ENCODE measurements at regions not wholly inside any gene's neighbourhood (a gene's known extent, or its start where the extent isn't known, plus 50 kb on each side); places are given as distances from the start of the nearest gene placed in this dataset.

GRCh38 chr18:70491734-70492348, 203.0 kb downstream of the SOCS6 start:
- DNase-seq, result peak in 3 of 5 donors; percentile 3 to 25 (median 21)

GRCh38 chr18:70489986-70490933, 201.4 kb downstream of the SOCS6 start:
- DNase-seq, result peak in 2 of 5 donors; percentile 7 to 34

- no peak for DNase-seq
These were observed 200.7 kb downstream of the SOCS6 start for GRCh38 chr18:70489571-70489970.

GRCh38 chr18:70469916-70470315, 181.1 kb downstream of the SOCS6 start:
- no peak for DNase-seq

- DNase-seq, result no peak
These were observed 180.2 kb downstream of the SOCS6 start for GRCh38 chr18:70468861-70469547.

GRCh38 chr18:70464343-70465114, 175.7 kb downstream of the SOCS6 start:
- peak in 1 of 5 donors; percentile 17 for DNase-seq

- no peak for DNase-seq
These were observed 174.2 kb downstream of the SOCS6 start for GRCh38 chr18:70463085-70463484.

- no peak for DNase-seq
These were observed 173.2 kb downstream of the SOCS6 start for GRCh38 chr18:70462078-70462439.

GRCh38 chr18:70461323-70462077, 172.7 kb downstream of the SOCS6 start:
- DNase-seq, result no peak

- DNase-seq, result no peak
These were observed 170.9 kb downstream of the SOCS6 start for GRCh38 chr18:70459731-70460130.

- no peak for DNase-seq
These were observed 170.4 kb downstream of the SOCS6 start for GRCh38 chr18:70459251-70459650.

GRCh38 chr18:70457788-70458187, 168.9 kb downstream of the SOCS6 start:
- DNase-seq, result no peak

GRCh38 chr18:70457223-70457622, 168.4 kb downstream of the SOCS6 start:
- DNase-seq, result no peak

- DNase-seq, result no peak
These were observed 167.5 kb downstream of the SOCS6 start for GRCh38 chr18:70456376-70456775.

- no peak for DNase-seq
These were observed 166.9 kb downstream of the SOCS6 start for GRCh38 chr18:70455731-70456130.

GRCh38 chr18:70454704-70455322, 166.0 kb downstream of the SOCS6 start:
- DNase-seq, result peak in 2 of 5 donors; percentile 14 to 37

- no peak for DNase-seq
These were observed 164.4 kb downstream of the SOCS6 start for GRCh38 chr18:70453058-70453775.

- DNase-seq, result no peak
These were observed 163.7 kb downstream of the SOCS6 start for GRCh38 chr18:70452501-70452900.

- no peak for DNase-seq
These were observed 161.8 kb downstream of the SOCS6 start for GRCh38 chr18:70450426-70451253.

- DNase-seq, result no peak
These were observed 159.7 kb downstream of the SOCS6 start for GRCh38 chr18:70448588-70448987.

Measured in T-helper 1 cell (primary cell).